ENCODE measurements at regions not wholly inside any gene's neighbourhood (a gene's known extent, or its start where the extent isn't known, plus 50 kb on each side); places are given as distances from the start of the nearest gene placed in this dataset.

- TF ChIP-seq CTCF (IDR thresholded peaks at IDR 0.05; ENCODE audit: insufficient read depth, low read length), result no peak
- TF ChIP-seq, protein P1, sequence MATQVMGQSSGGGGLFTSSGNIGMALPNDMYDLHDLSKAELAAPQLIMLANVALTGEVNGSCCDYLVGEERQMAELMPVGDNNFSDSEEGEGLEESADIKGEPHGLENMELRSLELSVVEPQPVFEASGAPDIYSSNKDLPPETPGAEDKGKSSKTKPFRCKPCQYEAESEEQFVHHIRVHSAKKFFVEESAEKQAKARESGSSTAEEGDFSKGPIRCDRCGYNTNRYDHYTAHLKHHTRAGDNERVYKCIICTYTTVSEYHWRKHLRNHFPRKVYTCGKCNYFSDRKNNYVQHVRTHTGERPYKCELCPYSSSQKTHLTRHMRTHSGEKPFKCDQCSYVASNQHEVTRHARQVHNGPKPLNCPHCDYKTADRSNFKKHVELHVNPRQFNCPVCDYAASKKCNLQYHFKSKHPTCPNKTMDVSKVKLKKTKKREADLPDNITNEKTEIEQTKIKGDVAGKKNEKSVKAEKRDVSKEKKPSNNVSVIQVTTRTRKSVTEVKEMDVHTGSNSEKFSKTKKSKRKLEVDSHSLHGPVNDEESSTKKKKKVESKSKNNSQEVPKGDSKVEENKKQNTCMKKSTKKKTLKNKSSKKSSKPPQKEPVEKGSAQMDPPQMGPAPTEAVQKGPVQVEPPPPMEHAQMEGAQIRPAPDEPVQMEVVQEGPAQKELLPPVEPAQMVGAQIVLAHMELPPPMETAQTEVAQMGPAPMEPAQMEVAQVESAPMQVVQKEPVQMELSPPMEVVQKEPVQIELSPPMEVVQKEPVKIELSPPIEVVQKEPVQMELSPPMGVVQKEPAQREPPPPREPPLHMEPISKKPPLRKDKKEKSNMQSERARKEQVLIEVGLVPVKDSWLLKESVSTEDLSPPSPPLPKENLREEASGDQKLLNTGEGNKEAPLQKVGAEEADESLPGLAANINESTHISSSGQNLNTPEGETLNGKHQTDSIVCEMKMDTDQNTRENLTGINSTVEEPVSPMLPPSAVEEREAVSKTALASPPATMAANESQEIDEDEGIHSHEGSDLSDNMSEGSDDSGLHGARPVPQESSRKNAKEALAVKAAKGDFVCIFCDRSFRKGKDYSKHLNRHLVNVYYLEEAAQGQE (IDR thresholded peaks at IDR 0.05; ENCODE audit: insufficient replicate concordance, low read depth), result no peak
- TF ChIP-seq POLR2AphosphoS5 (IDR thresholded peaks at IDR 0.05; ENCODE audit: low read depth), result no peak
- TF ChIP-seq GABPA (IDR thresholded peaks at IDR 0.05; ENCODE audit: low read depth), result no peak
- peak; percentile 9; the same call in 1 of the 2 replicates for TF ChIP-seq SPI1 (IDR thresholded peaks at IDR 0.05; ENCODE audit: borderline replicate concordance, low read depth)
These were observed 67.2 kb upstream of the PARP1 start for GRCh38 chr1:226475142-226475511.

Data from HL-60 (cell line).